ENCODE measurements at regions not wholly inside any gene's neighbourhood (a gene's known extent, or its start where the extent isn't known, plus 50 kb on each side); places are given as distances from the start of the nearest gene placed in this dataset.

DNA sequence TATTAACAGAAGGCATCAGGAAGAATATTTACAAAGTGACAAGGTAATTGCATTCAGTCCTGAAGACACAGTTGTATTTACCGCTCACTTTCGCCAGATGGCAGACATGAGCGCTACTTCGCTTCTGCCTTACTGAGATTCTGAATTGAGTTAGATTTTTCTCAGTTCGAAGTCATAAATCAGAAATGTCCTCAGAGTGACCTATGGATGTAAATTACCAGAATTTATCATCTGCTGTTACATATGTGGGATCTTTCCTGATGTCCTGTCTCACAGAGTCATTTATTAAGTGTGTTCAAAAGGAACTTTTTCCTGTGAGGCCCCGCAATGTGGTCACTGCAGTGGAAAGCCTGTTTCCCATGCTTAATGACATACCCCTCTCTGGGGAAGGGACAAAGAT, 97.3 kb upstream of the DCLK2 start:
- H4K12ac ChIP-seq (ENCODE audit: low read depth, low read length), result no peak overlapping the region
- no peak overlapping the region for H3K4me2 ChIP-seq (ENCODE audit: low read length)
- no peak overlapping the region for H2AK5ac ChIP-seq (ENCODE audit: low read length)
- no CpG with 5 or more reads among the region's 6 CpGs for WGBS (ENCODE audit: extremely low coverage, insufficient coverage, insufficient read length)
- H3K79me2 ChIP-seq (ENCODE audit: control insufficient read depth, insufficient read depth, low read length, poor library complexity), result no peaks in the 10 kb centered on the region
- H3K9me3 ChIP-seq (ENCODE audit: insufficient read depth, low read depth, low read length), result no peaks in the 10 kb centered on the region
- H4K8ac ChIP-seq (ENCODE audit: low read depth, low read length), result no peak overlapping the region
- H3K23ac ChIP-seq (ENCODE audit: low read length), result no peak overlapping the region
- H2BK12ac ChIP-seq (ENCODE audit: low read length), result no peak overlapping the region
- no peaks in the 10 kb centered on the region for H3K36me3 ChIP-seq (ENCODE audit: control insufficient read depth in 1 of 2, insufficient read depth in 2 of 2, low read length in 2 of 2)
- peaks cover 5% of the 10 kb centered on the region for H3K79me1 ChIP-seq (ENCODE audit: low read length)
- no peak overlapping the region for H3K27ac ChIP-seq (ENCODE audit: low read depth, low read length)
- H3K9ac ChIP-seq (ENCODE audit: low read length), result no peak overlapping the region
- no peak overlapping the region for H3K14ac ChIP-seq (ENCODE audit: low read length)
- no peaks in the 10 kb centered on the region for H3K27me3 ChIP-seq (ENCODE audit: insufficient read depth, low read length)
- DNase-seq, result peak; percentile 26 to 79
- no peak overlapping the region for H2BK5ac ChIP-seq (ENCODE audit: low read depth, low read length, poor library complexity)
- H3K4me1 ChIP-seq (ENCODE audit: control insufficient read depth in 1 of 2, insufficient read depth in 2 of 2, low read length in 2 of 2), result peaks cover 0 to 5% of the 10 kb centered on the region in 2 experiments
- H4K91ac ChIP-seq (ENCODE audit: low read depth, low read length), result no peak overlapping the region
- H3K18ac ChIP-seq (ENCODE audit: low read length), result no peak overlapping the region
- no peak overlapping the region for H3K4ac ChIP-seq (ENCODE audit: low read depth, low read length)
- no peak overlapping the region for H3K4me3 ChIP-seq (ENCODE audit: low read depth, low read length)
- no peak overlapping the region for H2AFZ ChIP-seq (ENCODE audit: insufficient read depth, low read length, poor library complexity)
- no peak overlapping the region for H2BK120ac ChIP-seq (ENCODE audit: insufficient read depth, low read length, poor library complexity)

DNA sequence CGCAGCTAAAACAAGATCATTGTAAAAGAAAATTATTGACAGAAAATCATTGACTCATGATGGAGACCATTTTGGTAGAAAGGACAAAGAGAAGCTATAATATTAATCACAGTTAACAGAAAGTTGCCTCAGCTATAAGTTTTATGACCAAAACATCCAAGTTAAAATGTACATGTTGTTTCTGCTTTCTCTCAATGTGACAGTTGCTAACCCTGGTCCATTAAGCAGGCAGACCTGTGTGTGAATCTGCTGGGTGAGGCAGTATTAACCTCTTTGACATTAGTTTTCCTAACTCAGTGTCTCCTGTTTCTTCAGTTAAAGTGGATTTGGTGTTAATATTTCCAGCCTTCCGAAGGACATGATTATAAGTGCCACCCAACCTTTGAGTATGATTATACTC, 94.8 kb upstream of the DCLK2 start:
- no peak overlapping the region for H3K4me3 ChIP-seq (ENCODE audit: low read depth, low read length)
- H3K9me3 ChIP-seq (ENCODE audit: insufficient read depth, low read depth, low read length), result no peaks in the 10 kb centered on the region
- DNase-seq, result no peak
- H3K4ac ChIP-seq (ENCODE audit: low read depth, low read length), result no peak overlapping the region
- no peak overlapping the region for H4K91ac ChIP-seq (ENCODE audit: low read depth, low read length)
- H3K79me1 ChIP-seq (ENCODE audit: low read length), result peaks cover 7% of the 10 kb centered on the region
- no peak overlapping the region for H2BK5ac ChIP-seq (ENCODE audit: low read depth, low read length, poor library complexity)
- no peak overlapping the region for H3K14ac ChIP-seq (ENCODE audit: low read length)
- no peak overlapping the region for H3K23ac ChIP-seq (ENCODE audit: low read length)
- H3K36me3 ChIP-seq (ENCODE audit: control insufficient read depth in 1 of 2, insufficient read depth in 2 of 2, low read length in 2 of 2), result no peaks in the 10 kb centered on the region
- no peak overlapping the region for H2AK5ac ChIP-seq (ENCODE audit: low read length)
- H3K27me3 ChIP-seq (ENCODE audit: insufficient read depth, low read length), result no peaks in the 10 kb centered on the region
- H3K4me2 ChIP-seq (ENCODE audit: low read length), result no peak overlapping the region
- H3K79me2 ChIP-seq (ENCODE audit: control insufficient read depth, insufficient read depth, low read length, poor library complexity), result no peaks in the 10 kb centered on the region
- H3K4me1 ChIP-seq (ENCODE audit: control insufficient read depth in 1 of 2, insufficient read depth in 2 of 2, low read length in 2 of 2), result peaks cover 2 to 5% of the 10 kb centered on the region in 2 experiments
- H4K12ac ChIP-seq (ENCODE audit: low read depth, low read length), result no peak overlapping the region
- H3K9ac ChIP-seq (ENCODE audit: low read length), result no peak overlapping the region
- H2BK120ac ChIP-seq (ENCODE audit: insufficient read depth, low read length, poor library complexity), result no peak overlapping the region
- no peak overlapping the region for H4K8ac ChIP-seq (ENCODE audit: low read depth, low read length)
- H3K27ac ChIP-seq (ENCODE audit: low read depth, low read length), result no peak overlapping the region
- WGBS (ENCODE audit: extremely low coverage, insufficient coverage, insufficient read length), result no CpG with 5 or more reads among the region's 2 CpGs
- no peak overlapping the region for H2BK12ac ChIP-seq (ENCODE audit: low read length)
- H3K18ac ChIP-seq (ENCODE audit: low read length), result no peak overlapping the region
- no peak overlapping the region for H2AFZ ChIP-seq (ENCODE audit: insufficient read depth, low read length, poor library complexity)

DNA sequence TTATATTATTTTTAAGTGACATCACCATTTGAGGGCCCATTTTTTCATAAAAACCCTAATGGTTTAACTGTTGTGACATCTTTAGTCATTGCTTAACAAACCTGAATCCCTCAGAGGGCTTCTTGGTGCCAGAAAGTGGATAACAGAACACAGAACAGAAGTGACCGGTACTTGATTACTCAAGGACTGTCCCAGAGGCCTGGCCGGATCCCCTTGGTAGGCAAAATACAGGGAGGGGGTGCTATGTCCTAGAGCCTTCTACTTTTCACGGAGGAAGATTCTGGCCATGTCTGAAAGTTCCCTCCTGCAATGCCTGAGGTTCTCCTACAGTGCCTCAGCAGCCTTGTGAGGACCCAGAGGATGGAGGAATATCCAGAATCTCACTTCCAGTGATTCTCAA, 94.3 kb upstream of the DCLK2 start:
- Histone ChIP-seq H4K8ac (ENCODE audit: low read depth, low read length) (no peak overlapping the region), H3K9ac (ENCODE audit: low read length) (no peak overlapping the region), H3K9me3 (ENCODE audit: insufficient read depth, low read depth, low read length) (no peaks in the 10 kb centered on the region), H3K14ac (ENCODE audit: low read length) (no peak overlapping the region), H3K18ac (ENCODE audit: low read length) (no peak overlapping the region), H4K12ac (ENCODE audit: low read depth, low read length) (no peak overlapping the region), H3K4me3 (ENCODE audit: low read depth, low read length) (no peak overlapping the region), H2BK5ac (ENCODE audit: low read depth, low read length, poor library complexity) (no peak overlapping the region), H2AK5ac (ENCODE audit: low read length) (no peak overlapping the region), H3K4ac (ENCODE audit: low read depth, low read length) (no peak overlapping the region), H3K36me3 (ENCODE audit: control insufficient read depth in 1 of 2, insufficient read depth in 2 of 2, low read length in 2 of 2) (no peaks in the 10 kb centered on the region), H3K27ac (ENCODE audit: low read depth, low read length) (no peak overlapping the region), H3K27me3 (ENCODE audit: insufficient read depth, low read length) (no peaks in the 10 kb centered on the region), H3K4me1 (ENCODE audit: control insufficient read depth in 1 of 2, insufficient read depth in 2 of 2, low read length in 2 of 2) (peaks cover 2 to 5% of the 10 kb centered on the region in 2 experiments), H2AFZ (ENCODE audit: insufficient read depth, low read length, poor library complexity) (no peak overlapping the region), H3K23ac (ENCODE audit: low read length) (no peak overlapping the region), H2BK12ac (ENCODE audit: low read length) (peak overlapping the region; percentile 9), H2BK120ac (ENCODE audit: insufficient read depth, low read length, poor library complexity) (peak overlapping the region; percentile 75), H3K4me2 (ENCODE audit: low read length) (no peak overlapping the region), H3K79me2 (ENCODE audit: control insufficient read depth, insufficient read depth, low read length, poor library complexity) (no peaks in the 10 kb centered on the region), H4K91ac (ENCODE audit: low read depth, low read length) (peak overlapping the region; percentile 46), H3K79me1 (ENCODE audit: low read length) (peaks cover 7% of the 10 kb centered on the region)
- no CpG with 5 or more reads among the region's 3 CpGs for WGBS (ENCODE audit: extremely low coverage, insufficient coverage, insufficient read length)
- no peak for DNase-seq

- H2BK12ac ChIP-seq (ENCODE audit: low read length), result no peak overlapping the region
- no peak overlapping the region for H3K4ac ChIP-seq (ENCODE audit: low read depth, low read length)
- no peak overlapping the region for H3K27ac ChIP-seq (ENCODE audit: low read depth, low read length)
- H2AFZ ChIP-seq (ENCODE audit: insufficient read depth, low read length, poor library complexity), result no peak overlapping the region
- no peak overlapping the region for H3K23ac ChIP-seq (ENCODE audit: low read length)
- H3K4me1 ChIP-seq (ENCODE audit: control insufficient read depth in 1 of 2, insufficient read depth in 2 of 2, low read length in 2 of 2), result peaks cover 2 to 5% of the 10 kb centered on the region in 2 experiments
- no peak overlapping the region for H3K4me3 ChIP-seq (ENCODE audit: low read depth, low read length)
- no peak overlapping the region for H4K12ac ChIP-seq (ENCODE audit: low read depth, low read length)
- H3K9ac ChIP-seq (ENCODE audit: low read length), result no peak overlapping the region
- H3K18ac ChIP-seq (ENCODE audit: low read length), result no peak overlapping the region
- no peak for DNase-seq
- no peak overlapping the region for H3K4me2 ChIP-seq (ENCODE audit: low read length)
- H2BK5ac ChIP-seq (ENCODE audit: low read depth, low read length, poor library complexity), result no peak overlapping the region
- H3K79me2 ChIP-seq (ENCODE audit: control insufficient read depth, insufficient read depth, low read length, poor library complexity), result no peaks in the 10 kb centered on the region
- no peak overlapping the region for H3K14ac ChIP-seq (ENCODE audit: low read length)
- H3K27me3 ChIP-seq (ENCODE audit: insufficient read depth, low read length), result no peaks in the 10 kb centered on the region
- peaks cover 7% of the 10 kb centered on the region for H3K79me1 ChIP-seq (ENCODE audit: low read length)
- H3K36me3 ChIP-seq (ENCODE audit: control insufficient read depth in 1 of 2, insufficient read depth in 2 of 2, low read length in 2 of 2), result no peaks in the 10 kb centered on the region
- WGBS (ENCODE audit: extremely low coverage, insufficient coverage, insufficient read length), result no CpG with 5 or more reads among the region's 4 CpGs
- no peak overlapping the region for H4K8ac ChIP-seq (ENCODE audit: low read depth, low read length)
- no peaks in the 10 kb centered on the region for H3K9me3 ChIP-seq (ENCODE audit: insufficient read depth, low read depth, low read length)
- H4K91ac ChIP-seq (ENCODE audit: low read depth, low read length), result no peak overlapping the region
- H2BK120ac ChIP-seq (ENCODE audit: insufficient read depth, low read length, poor library complexity), result no peak overlapping the region
- H2AK5ac ChIP-seq (ENCODE audit: low read length), result no peak overlapping the region
Measured at GRCh38 chr4:149985981-149986380, 92.3 kb upstream of the DCLK2 start.

Measured in trophoblast cell (in vitro differentiated cells and primary cell).